H1 (cell line): ENCODE measurements at regions not wholly inside any gene's neighbourhood (a gene's known extent, or its start where the extent isn't known, plus 50 kb on each side); places are given as distances from the start of the nearest gene placed in this dataset.

Experiments used
- EP300 ChIP-seq, 2 experiments: IDR thresholded peaks; 1 replicate in 1 of 2; 2 replicates in 1 of 2; pipeline ENCODE4 v1.6.1; 2011 to 2012; ENCODE audit warnings: low read depth in 2 of 2, low read length in 2 of 2, mild to moderate bottlenecking in 2 of 2, borderline replicate concordance in 1 of 2, inconsistent platforms in 1 of 2, moderate library complexity in 1 of 2
- HDAC2 ChIP-seq, 2 experiments: fragments of 300-600 bp in 1 of 2; sonication (generic) in 1 of 2; IDR thresholded peaks; 2 replicates each; pipeline ENCODE4 v1.6.1; 2011 to 2012; ENCODE audit warnings: low read depth in 2 of 2, low read length in 2 of 2, mild to moderate bottlenecking in 2 of 2, moderate library complexity in 2 of 2, borderline replicate concordance in 1 of 2, inconsistent platforms in 1 of 2

DNA sequence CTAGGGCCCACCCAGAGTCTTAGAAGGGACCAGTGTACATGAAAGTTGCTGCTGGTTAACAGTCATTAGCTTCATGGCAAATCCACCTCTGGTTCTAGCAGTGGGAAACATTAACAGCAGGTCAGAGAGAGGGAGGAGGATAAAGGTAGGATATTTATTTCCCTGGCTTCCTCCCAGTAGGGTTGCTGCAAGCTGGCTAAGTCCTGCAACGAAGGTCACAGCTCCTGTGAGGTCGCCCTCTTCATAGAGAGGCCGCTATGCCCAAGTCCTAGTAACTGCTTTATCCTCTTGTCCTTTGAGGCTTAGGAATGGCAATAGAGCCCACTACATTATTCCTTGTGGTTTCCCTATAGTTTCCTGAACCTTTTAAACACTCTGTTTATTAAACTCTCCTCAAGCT lies 84.0 kb upstream of the ACSL3 start (continued):
- no peak for TF ChIP-seq EP300 (IDR thresholded peaks at IDR 0.05; ENCODE audit: borderline replicate concordance in 1 of 2, low read depth in 2 of 2, low read length in 2 of 2)
- no peak for TF ChIP-seq HDAC2 (IDR thresholded peaks at IDR 0.05; ENCODE audit: borderline replicate concordance in 1 of 2, low read depth in 2 of 2, low read length in 2 of 2)
